Mesendoderm (in vitro differentiated cells): ENCODE measurements at regions not wholly inside any gene's neighbourhood (a gene's known extent, or its start where the extent isn't known, plus 50 kb on each side); places are given as distances from the start of the nearest gene placed in this dataset.

Source experiments
- DNase-seq: peaks from one replicate; pipeline ENCODE4 v3.0.0; 2013
- H2AK5ac ChIP-seq: 2 replicates; pipeline ENCODE4 v1.6.1; 2013; ENCODE audit warnings: low read length, inconsistent platforms
- H2BK120ac ChIP-seq: 2 replicates; pipeline ENCODE4 v1.6.1; 2013; ENCODE audit warnings: low read depth, mild to moderate bottlenecking, low read length, moderate library complexity, mixed read lengths
- H2BK15ac ChIP-seq: replicated peaks from 2 replicates; pipeline ENCODE4 v1.6.1; 2013; ENCODE audit warnings: low read depth, mild to moderate bottlenecking, moderate library complexity
- H2BK5ac ChIP-seq: 2 replicates; pipeline ENCODE4 v1.6.1; 2013; ENCODE audit warnings: low read length, inconsistent platforms
- H3K18ac ChIP-seq: 2 replicates; pipeline ENCODE4 v1.6.1; 2013; ENCODE audit warnings: mild to moderate bottlenecking, low read length, mixed read lengths
- H3K23ac ChIP-seq: one replicate; pipeline ENCODE4 v1.6.1; 2013; ENCODE audit warnings: low read length
- H3K27ac ChIP-seq: 2 replicates; pipeline ENCODE4 v1.5.1; 2013; ENCODE audit warnings: low read depth, mild to moderate bottlenecking, inconsistent platforms, low read length, moderate library complexity
- H3K27me3 ChIP-seq: 2 replicates; pipeline ENCODE4 v1.6.1; 2013; ENCODE audit warnings: low read length, control low read depth, mild to moderate bottlenecking, inconsistent platforms; ENCODE audit not compliant: insufficient read depth, poor library complexity
- H3K36me3 ChIP-seq: 2 replicates; pipeline ENCODE4 v1.6.1; 2013; ENCODE audit warnings: low read length, inconsistent platforms; ENCODE audit not compliant: control insufficient read depth, insufficient read depth
- H3K4ac ChIP-seq: one replicate; pipeline ENCODE4 v1.6.1; 2013; ENCODE audit warnings: low read depth, mild to moderate bottlenecking, low read length, moderate library complexity
- H3K4me1 ChIP-seq: 2 replicates; pipeline ENCODE4 v1.6.1; 2013; ENCODE audit warnings: low read depth, low read length, inconsistent platforms; ENCODE audit not compliant: control insufficient read depth
- H3K4me2 ChIP-seq: 2 replicates; pipeline ENCODE4 v1.6.1; 2013; ENCODE audit warnings: low read length
- H3K4me3 ChIP-seq: 2 replicates; pipeline ENCODE4 v1.5.1; 2013; ENCODE audit warnings: mild to moderate bottlenecking, low read length
- H3K56ac ChIP-seq: one replicate; pipeline ENCODE4 v1.6.1; 2013; ENCODE audit warnings: low read length
- H3K79me1 ChIP-seq: 2 replicates; pipeline ENCODE4 v1.6.1; 2013; ENCODE audit warnings: low read length, inconsistent platforms
- H3K79me2 ChIP-seq: 2 replicates; pipeline ENCODE4 v1.6.1; 2013; ENCODE audit warnings: mild to moderate bottlenecking, low read length; ENCODE audit not compliant: control insufficient read depth, insufficient read depth
- H3K9ac ChIP-seq: 2 replicates; pipeline ENCODE4 v1.6.1; 2013; ENCODE audit warnings: low read length, inconsistent platforms
- H4K5ac ChIP-seq: one replicate; pipeline ENCODE4 v1.6.1; 2013; ENCODE audit warnings: low read length
- H4K8ac ChIP-seq: one replicate; pipeline ENCODE4 v1.6.1; 2013; ENCODE audit warnings: low read depth, mild to moderate bottlenecking, control low read depth, low read length, moderate library complexity
- WGBS: extraction: QIAGEN DNeasy Blood & Tissue Kit; methylation state at CpG from one replicate; pipeline ENCODE4 v1.1.7; 2013; ENCODE audit warnings: low lambda C conversion rate, missing lambda C conversion rate; ENCODE audit not compliant: insufficient coverage; ENCODE audit errors: extremely low coverage; 5-methylcytosine and 5-hydroxymethylcytosine counted together

DNA sequence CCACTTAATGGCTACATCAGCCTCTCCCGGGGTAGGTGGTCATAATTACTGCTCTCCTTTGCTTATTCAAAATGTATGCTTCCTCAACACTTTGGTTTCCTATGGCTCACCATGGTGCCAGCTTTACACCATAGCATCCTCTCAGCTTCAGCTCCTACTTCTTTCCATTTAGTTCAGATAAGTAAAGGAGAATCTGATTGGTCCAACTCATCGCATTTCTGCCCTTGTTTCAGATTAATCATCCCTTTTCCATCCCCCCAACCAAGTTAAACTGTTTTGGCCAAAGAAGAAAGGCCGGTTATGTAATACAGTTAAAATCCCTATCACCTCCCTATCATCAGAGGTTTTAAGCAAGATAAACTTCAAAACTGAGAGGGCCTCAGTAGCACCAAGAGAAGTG lies 130.5 kb downstream of the CETN3 start:
- no peak overlapping the region for H2AK5ac ChIP-seq
- WGBS: no CpG with 5 or more reads among the region's 3 CpGs
- no peaks in the 10 kb centered on the region for H3K4me1 ChIP-seq
- H3K18ac ChIP-seq: no peak overlapping the region
- H2BK15ac ChIP-seq: no peak overlapping the region
- H3K79me2 ChIP-seq: no peaks in the 10 kb centered on the region
- no peak overlapping the region for H3K4me3 ChIP-seq
- no peak overlapping the region for H4K5ac ChIP-seq
- peak; percentile 8 for DNase-seq
- no peak overlapping the region for H3K27ac ChIP-seq
- H3K4me2 ChIP-seq: no peak overlapping the region
- no peak overlapping the region for H4K8ac ChIP-seq
- H3K36me3 ChIP-seq: no peaks in the 10 kb centered on the region
- H3K27me3 ChIP-seq: no peaks in the 10 kb centered on the region
- H3K23ac ChIP-seq: no peak overlapping the region
- no peak overlapping the region for H3K9ac ChIP-seq
- no peaks in the 10 kb centered on the region for H3K79me1 ChIP-seq
- H2BK5ac ChIP-seq: no peak overlapping the region
- no peak overlapping the region for H3K4ac ChIP-seq
- H2BK120ac ChIP-seq: no peak overlapping the region
- H3K56ac ChIP-seq: no peak overlapping the region

DNA sequence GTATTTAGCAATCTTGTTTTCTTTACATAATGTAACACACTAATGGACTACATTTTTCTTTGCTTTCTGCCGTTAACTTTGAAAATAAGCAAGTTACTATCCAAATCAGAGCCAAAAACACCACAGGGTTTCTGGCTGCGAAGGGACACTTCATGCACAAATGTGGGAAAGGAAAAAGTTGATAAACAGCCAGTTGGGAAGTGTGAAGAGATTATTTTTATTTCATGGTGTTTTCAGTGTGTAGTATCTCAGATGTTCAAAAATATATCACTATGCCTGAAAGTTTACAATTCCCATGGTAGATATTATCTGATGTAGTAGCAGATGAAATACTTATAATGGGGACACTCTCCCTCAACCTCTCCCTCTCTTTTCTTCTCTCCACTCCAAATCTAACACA lies 135.3 kb downstream of the CETN3 start:
- Histone ChIP-seq H3K4me2 (no peak overlapping the region), H4K5ac (no peak overlapping the region), H3K79me2 (no peaks in the 10 kb centered on the region), H2BK15ac (no peak overlapping the region), H3K56ac (no peak overlapping the region), H3K4me1 (no peaks in the 10 kb centered on the region), H3K27ac (no peak overlapping the region), H2BK120ac (no peak overlapping the region), H4K8ac (no peak overlapping the region), H3K9ac (no peak overlapping the region), H3K36me3 (no peaks in the 10 kb centered on the region), H3K27me3 (no peaks in the 10 kb centered on the region), H2AK5ac (no peak overlapping the region), H3K79me1 (no peaks in the 10 kb centered on the region), H3K18ac (no peak overlapping the region), H3K4ac (no peak overlapping the region), H3K4me3 (no peak overlapping the region), H2BK5ac (no peak overlapping the region), H3K23ac (no peak overlapping the region)
- no CpG with 5 or more reads among the region's 2 CpGs for WGBS
- no peak for DNase-seq

DNA sequence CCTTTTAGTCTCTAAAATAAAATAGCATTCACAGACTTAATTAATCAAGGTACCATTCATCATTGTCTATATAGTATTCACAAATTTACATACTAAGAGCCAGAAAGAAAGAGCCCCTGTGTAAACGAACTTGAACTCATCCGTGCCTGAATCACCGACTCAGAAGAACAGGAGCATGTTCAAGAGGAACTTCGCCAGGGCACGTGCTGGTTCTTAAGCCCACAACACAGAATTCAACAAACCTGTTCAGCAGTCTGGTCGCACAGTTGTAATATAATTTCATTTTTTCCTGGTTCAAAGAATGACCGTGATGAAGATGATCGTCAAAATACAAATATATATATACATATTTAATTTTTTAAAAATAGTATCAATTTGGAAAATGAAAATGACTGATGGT lies 141.9 kb downstream of the CETN3 start:
- Histone ChIP-seq H4K5ac (no peak overlapping the region), H3K4me2 (no peak overlapping the region), H3K4ac (no peak overlapping the region), H4K8ac (no peak overlapping the region), H3K4me1 (no peaks in the 10 kb centered on the region), H3K18ac (no peak overlapping the region), H3K27ac (no peak overlapping the region), H2BK120ac (no peak overlapping the region), H3K79me1 (no peaks in the 10 kb centered on the region), H3K9ac (no peak overlapping the region), H2BK15ac (no peak overlapping the region), H3K4me3 (no peak overlapping the region), H3K56ac (no peak overlapping the region), H2AK5ac (no peak overlapping the region), H3K79me2 (no peaks in the 10 kb centered on the region), H3K27me3 (no peaks in the 10 kb centered on the region), H3K23ac (no peak overlapping the region), H2BK5ac (no peak overlapping the region), H3K36me3 (no peaks in the 10 kb centered on the region)
- no peak for DNase-seq
- WGBS: no CpG with 5 or more reads among the region's 8 CpGs

DNA sequence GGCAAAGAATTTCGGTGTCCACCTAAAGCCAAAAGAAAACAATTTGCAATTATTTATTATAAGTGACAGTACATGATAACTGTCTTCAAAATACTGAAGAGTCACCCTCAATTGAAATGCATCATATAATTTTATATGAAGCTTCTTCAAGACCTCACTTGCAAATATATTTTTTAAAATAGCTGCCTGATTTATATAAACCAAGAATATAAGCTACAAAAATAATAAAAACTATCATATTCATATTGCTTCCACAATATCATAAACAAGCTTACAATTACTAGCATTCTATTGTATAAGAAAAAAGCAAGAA lies 144.1 kb downstream of the CETN3 start:
- H3K36me3 ChIP-seq: no peaks in the 10 kb centered on the region
- H2BK5ac ChIP-seq: no peak overlapping the region
- no peak overlapping the region for H3K4me3 ChIP-seq
- H3K4ac ChIP-seq: no peak overlapping the region
- no peak overlapping the region for H3K9ac ChIP-seq
- H3K56ac ChIP-seq: no peak overlapping the region
- no peaks in the 10 kb centered on the region for H3K79me2 ChIP-seq
- WGBS: no CpG with 5 or more reads among the region's 1 CpG
- no peaks in the 10 kb centered on the region for H3K27me3 ChIP-seq
- H3K18ac ChIP-seq: no peak overlapping the region
- no peak overlapping the region for H4K8ac ChIP-seq
- no peaks in the 10 kb centered on the region for H3K79me1 ChIP-seq
- H2BK15ac ChIP-seq: no peak overlapping the region
- no peak for DNase-seq
- H3K23ac ChIP-seq: no peak overlapping the region
- H2AK5ac ChIP-seq: no peak overlapping the region
- no peak overlapping the region for H3K27ac ChIP-seq
- H4K5ac ChIP-seq: no peak overlapping the region
- H3K4me2 ChIP-seq: no peak overlapping the region
- no peaks in the 10 kb centered on the region for H3K4me1 ChIP-seq
- H2BK120ac ChIP-seq: no peak overlapping the region

DNA sequence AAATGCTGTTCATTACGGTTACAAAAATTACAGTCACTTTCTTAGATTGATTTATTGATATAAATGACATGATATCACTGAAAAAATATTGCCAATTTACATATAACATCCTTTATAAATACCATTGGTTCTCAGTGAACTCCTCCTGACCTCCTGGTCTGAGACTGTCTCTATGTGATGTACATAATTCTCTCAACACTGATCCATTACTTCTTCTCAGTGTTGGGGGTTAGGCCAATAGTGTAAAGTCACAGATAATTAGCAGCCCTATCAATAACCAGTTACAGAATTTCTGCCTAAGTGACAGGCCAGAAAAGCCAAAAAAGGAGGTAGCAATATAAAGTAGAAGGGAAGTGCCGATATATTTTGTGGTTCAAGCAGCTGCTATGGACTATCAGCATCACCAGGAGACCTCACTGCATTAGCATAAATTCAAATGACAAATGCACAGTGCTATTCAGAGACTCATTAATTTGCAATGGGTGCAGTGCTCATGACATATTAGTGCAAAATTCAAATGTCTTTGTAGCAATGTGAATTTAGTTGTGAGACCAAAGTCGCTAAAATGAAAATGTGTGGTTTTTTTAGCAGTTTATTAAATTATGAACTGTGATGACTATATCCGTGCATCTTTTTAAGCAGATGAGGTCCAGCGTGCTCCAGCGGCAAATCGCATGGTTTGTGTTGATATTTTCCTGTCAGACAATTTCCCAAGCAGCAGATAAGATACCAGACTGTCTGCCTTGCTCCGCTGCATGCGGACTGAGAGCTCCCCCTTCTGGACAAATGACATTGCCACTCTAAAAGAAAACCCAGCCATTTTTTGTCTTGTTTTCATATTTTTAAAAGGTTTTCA lies 144.6 kb downstream of the CETN3 start:
- no peak overlapping the region for H2BK5ac ChIP-seq
- no peak overlapping the region for H3K4me3 ChIP-seq
- no peak overlapping the region for H3K9ac ChIP-seq
- no peaks in the 10 kb centered on the region for H3K4me1 ChIP-seq
- no peak overlapping the region for H3K4me2 ChIP-seq
- H2AK5ac ChIP-seq: no peak overlapping the region
- H3K27ac ChIP-seq: no peak overlapping the region
- no peak overlapping the region for H2BK15ac ChIP-seq
- no CpG with 5 or more reads among the region's 9 CpGs for WGBS
- no peak overlapping the region for H3K4ac ChIP-seq
- DNase-seq: peak; percentile 69
- H3K56ac ChIP-seq: no peak overlapping the region
- H3K27me3 ChIP-seq: no peaks in the 10 kb centered on the region
- H3K18ac ChIP-seq: no peak overlapping the region
- H4K8ac ChIP-seq: no peak overlapping the region
- no peak overlapping the region for H2BK120ac ChIP-seq
- H3K79me1 ChIP-seq: no peaks in the 10 kb centered on the region
- H4K5ac ChIP-seq: no peak overlapping the region
- no peaks in the 10 kb centered on the region for H3K36me3 ChIP-seq
- no peak overlapping the region for H3K23ac ChIP-seq
- no peaks in the 10 kb centered on the region for H3K79me2 ChIP-seq
